Fibroblast of pulmonary artery (primary cell): ENCODE measurements at regions not wholly inside any gene's neighbourhood (a gene's known extent, or its start where the extent isn't known, plus 50 kb on each side); places are given as distances from the start of the nearest gene placed in this dataset.

Experiments used
- DNase-seq: peaks from one replicate; pipeline ENCODE4 v3.0.0-alpha.2; 2010; ENCODE audit warnings: low read depth
- H3K4me3 ChIP-seq: replicated peaks from 2 replicates; pipeline ENCODE4 v1.5.1; 2011; ENCODE audit warnings: low read depth, mild to moderate bottlenecking, control low read depth, low read length, moderate library complexity
- TF ChIP-seq, protein P1 (sequence below): IDR thresholded peaks from 2 replicates; pipeline ENCODE4 v1.5.1; 2011; ENCODE audit warnings: mild to moderate bottlenecking, control low read depth, low read length, inconsistent platforms; ENCODE audit errors: missing control alignments

DNA sequence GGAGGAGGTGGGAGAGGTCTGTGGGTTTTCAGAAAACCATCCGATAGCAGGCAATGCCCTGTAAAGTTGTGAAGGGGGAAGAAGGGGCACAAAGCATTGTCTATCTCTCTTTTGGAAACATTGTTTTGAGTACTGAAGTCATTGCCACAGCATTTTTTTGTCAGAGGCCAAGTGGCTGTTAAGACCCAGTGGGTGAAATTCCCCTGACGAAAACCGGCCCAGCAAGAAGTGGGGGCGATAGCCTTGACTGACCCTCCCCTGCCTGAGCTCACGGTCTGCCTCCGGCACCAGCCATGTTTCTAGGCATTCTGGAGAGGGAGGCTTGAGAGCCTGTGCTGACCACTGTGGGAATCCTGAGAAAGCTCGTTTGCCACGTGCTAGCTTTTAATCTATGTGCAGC lies 144.7 kb downstream of the RPS24 start:
- no peak overlapping the region for H3K4me3 ChIP-seq
- no peak for DNase-seq
- TF ChIP-seq, protein P1, sequence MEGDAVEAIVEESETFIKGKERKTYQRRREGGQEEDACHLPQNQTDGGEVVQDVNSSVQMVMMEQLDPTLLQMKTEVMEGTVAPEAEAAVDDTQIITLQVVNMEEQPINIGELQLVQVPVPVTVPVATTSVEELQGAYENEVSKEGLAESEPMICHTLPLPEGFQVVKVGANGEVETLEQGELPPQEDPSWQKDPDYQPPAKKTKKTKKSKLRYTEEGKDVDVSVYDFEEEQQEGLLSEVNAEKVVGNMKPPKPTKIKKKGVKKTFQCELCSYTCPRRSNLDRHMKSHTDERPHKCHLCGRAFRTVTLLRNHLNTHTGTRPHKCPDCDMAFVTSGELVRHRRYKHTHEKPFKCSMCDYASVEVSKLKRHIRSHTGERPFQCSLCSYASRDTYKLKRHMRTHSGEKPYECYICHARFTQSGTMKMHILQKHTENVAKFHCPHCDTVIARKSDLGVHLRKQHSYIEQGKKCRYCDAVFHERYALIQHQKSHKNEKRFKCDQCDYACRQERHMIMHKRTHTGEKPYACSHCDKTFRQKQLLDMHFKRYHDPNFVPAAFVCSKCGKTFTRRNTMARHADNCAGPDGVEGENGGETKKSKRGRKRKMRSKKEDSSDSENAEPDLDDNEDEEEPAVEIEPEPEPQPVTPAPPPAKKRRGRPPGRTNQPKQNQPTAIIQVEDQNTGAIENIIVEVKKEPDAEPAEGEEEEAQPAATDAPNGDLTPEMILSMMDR, result no peak

DNA sequence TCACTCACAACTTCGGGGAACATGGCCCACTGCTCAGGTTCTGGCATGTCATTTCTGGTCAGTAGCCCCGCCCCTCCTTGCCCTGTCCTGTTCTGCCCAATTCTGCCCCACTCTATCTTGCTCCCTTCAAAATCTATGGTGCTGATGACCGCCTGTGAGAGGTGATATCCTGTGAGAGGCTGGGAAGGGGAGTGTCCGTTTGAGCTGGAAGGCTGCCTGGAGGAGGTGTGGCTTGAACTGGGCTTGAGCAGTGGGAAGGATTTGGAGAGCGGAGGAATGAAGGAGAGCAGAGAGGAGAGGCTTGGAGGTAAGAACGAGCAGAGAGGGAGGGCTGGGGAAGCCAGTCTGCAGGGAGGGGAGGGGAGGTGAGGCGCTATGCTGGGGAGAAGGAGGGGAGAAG lies 145.3 kb downstream of the RPS24 start:
- peak; percentile 33 for DNase-seq
- TF ChIP-seq, protein P1, result no peak
- H3K4me3 ChIP-seq, result no peak overlapping the region

DNA sequence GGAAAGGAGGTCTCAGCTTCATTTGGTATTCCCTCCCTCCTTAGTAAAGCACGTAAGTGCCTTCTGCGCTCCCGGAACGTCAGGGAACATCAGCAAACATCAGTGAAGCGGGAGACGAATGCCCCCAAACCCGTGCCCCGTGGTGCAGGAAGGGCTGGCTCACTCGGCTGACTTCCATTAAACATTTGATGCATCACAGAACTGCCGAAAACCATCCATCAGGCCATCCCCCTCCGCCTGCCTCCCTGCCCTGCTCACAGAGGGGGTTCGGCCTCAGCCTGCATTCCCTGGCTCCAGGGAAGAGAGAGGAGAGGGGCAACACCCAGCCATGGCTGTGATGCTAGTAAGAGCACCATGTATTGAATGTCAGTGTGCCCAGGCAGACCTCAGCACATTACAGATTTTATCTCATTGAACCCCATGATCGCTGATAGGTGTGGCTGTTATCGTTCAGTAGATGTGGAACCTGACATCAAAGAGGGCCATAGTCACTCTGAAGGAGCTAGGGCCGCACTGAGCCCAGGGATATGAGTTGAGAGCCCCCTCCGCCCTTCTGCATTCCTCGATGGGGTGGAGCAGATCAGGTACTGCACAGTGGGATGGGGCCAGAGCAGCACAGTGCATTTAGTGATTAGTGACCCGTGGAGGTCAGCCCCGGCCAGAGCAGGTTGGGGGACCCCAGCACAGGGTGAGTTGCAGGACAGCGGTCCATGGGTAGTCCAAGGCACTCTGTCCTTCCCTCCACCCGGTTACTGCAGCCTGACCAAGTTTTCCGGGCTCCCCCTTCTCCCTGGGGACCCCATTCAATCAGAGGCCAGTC lies 146.4 kb downstream of the RPS24 start:
- DNase-seq, result no peak
- TF ChIP-seq, protein P1, result no peak
- no peak overlapping the region for H3K4me3 ChIP-seq

DNA sequence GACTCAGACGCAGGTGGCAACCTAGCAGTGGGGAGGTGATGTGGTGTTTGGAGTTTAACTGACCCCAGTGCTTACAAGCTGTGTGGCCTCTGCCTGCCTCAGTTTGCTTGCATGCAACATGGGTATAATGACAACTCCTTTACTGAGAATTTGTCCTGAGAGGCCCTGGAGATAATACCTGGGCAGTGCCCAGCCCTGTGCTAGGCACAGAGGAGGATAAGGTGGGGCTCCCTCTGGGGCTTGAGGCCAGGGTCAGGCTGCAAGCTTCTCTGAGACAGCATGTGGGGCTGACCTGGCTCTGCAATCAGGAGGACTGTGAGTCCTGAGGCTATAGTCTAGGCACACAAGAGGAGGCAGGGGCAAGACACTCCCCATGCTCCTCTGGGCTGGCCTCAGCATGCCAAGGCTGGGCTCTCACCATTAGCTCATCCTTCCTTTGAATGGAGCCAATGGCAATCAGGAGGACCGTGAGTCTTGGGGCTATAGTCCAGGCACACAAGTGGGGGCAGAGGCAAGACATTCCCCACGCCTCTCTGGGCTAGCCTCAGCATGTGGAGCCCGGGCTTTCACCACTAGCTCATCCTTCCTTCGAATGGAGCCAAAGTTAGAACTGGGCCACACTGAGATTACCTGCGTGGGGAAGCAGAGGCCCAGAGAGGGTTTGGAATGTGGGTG lies 147.9 kb downstream of the RPS24 start:
- no peak for DNase-seq
- no peak overlapping the region for H3K4me3 ChIP-seq
- TF ChIP-seq, protein P1, result no peak

DNA sequence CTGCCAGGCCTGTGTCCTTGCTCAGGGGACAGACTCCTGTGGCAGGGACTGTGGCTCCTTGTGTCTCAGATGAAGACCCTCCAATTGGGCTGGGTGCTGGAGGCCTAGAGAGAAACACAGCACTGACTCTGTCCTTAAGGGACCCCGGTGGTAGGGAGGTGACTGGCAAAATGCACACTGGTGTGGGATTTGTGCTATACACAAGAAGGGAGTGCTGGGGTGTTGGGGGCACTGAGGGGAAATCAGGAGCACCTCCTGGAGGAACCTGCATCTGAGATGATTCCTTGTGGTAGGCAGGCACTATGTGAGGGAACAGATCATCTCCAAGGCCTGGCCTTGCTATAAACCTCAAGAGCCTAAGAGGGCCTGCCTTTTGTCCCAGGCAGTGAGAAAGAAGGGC lies 149.2 kb downstream of the RPS24 start:
- TF ChIP-seq, protein P1, result no peak
- H3K4me3 ChIP-seq, result no peak overlapping the region
- DNase-seq, result no peak

DNA sequence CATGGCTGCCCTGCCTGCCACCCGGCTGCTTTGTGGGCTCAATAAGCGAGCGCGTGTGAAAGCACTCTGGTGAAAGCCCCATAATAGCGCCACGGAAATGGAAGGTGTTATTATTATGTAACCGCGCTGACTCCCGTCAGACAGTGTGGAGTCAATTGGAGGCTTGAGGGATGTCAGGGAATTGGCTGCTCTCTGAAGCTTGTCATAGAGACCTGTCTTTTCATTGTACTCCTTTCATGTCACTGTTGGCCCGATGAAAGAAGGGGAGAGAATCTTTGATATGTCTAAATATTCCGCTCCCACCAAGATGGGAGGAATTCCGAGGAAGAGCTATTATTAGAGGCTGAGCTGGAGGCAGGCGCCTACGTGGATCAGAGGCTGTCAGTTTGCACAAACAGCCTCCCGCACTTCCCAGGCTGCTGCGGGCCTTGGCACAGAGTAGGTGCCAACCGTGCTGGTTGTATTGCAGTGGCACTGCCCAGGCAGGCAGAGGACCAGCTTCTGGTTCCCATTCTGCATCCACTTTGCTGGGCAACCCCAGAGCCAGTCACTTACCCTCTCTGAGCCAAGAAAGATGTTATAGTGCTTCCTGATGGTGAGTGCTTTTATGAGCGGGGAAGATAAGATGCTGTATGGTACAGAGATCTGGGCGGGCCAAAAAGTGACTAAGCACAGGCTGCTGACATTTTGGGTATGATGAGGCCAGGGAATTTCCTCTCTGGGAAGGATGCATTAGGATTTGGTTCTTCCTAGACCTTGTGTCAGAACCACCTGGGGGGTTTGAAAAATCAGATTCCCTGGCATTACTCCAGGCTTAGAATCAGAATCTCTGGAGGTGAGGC lies 151.4 kb downstream of the RPS24 start:
- no peak overlapping the region for H3K4me3 ChIP-seq
- TF ChIP-seq, protein P1, result no peak
- peak; percentile 31 for DNase-seq
